H1 (cell line): ENCODE measurements at regions not wholly inside any gene's neighbourhood (a gene's known extent, or its start where the extent isn't known, plus 50 kb on each side); places are given as distances from the start of the nearest gene placed in this dataset.

Experiments used
- CHD1 ChIP-seq: IDR thresholded peaks from 2 replicates; pipeline ENCODE4 v1.6.1; 2012; ENCODE audit warnings: low read depth, low read length, improper control_type of control experiment
- MAX ChIP-seq: IDR thresholded peaks from 2 replicates; pipeline ENCODE4 v1.6.1; 2012; ENCODE audit warnings: inconsistent platforms
- SP1 ChIP-seq: IDR thresholded peaks from 2 replicates; pipeline ENCODE4 v1.6.1; 2011; ENCODE audit warnings: low read depth, low read length

GRCh38 chr11:128328955-128329551 is 258.3 kb downstream of the ETS1 start (continued):
- TF ChIP-seq MAX = no peak
- no peak for TF ChIP-seq CHD1
- no peak for TF ChIP-seq SP1
